HG02759 (cell line): ENCODE measurements at regions not wholly inside any gene's neighbourhood (a gene's known extent, or its start where the extent isn't known, plus 50 kb on each side); places are given as distances from the start of the nearest gene placed in this dataset.

Source experiments
- ATAC-seq: cut with Tn5 transposase; IDR thresholded peaks from one replicate; pipeline ENCODE4 v1.9.1; 2021; ENCODE audit warnings: mild to moderate bottlenecking, moderate library complexity; ENCODE audit not compliant: unreplicated experiment

DNA sequence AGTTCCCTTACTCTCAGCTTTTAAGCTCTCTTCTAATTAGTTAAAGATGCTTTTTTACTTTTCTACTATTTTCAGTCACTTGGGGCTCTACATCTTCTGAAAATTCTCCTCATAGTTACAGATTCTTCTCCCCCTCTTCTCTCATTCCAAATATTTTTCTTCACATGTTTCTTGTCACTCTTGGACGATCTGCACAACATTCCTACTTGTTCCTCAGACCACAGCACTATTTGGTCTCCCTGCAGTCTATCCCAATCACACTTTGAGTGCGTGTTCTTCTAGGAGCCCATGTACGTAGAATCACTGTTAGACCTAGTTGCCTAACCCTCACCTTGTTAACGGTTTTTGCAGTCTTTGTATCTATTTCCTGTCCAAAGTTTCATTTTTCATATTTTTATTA is 222.5 kb upstream of the SPRY2 start:
- no peak for ATAC-seq

DNA sequence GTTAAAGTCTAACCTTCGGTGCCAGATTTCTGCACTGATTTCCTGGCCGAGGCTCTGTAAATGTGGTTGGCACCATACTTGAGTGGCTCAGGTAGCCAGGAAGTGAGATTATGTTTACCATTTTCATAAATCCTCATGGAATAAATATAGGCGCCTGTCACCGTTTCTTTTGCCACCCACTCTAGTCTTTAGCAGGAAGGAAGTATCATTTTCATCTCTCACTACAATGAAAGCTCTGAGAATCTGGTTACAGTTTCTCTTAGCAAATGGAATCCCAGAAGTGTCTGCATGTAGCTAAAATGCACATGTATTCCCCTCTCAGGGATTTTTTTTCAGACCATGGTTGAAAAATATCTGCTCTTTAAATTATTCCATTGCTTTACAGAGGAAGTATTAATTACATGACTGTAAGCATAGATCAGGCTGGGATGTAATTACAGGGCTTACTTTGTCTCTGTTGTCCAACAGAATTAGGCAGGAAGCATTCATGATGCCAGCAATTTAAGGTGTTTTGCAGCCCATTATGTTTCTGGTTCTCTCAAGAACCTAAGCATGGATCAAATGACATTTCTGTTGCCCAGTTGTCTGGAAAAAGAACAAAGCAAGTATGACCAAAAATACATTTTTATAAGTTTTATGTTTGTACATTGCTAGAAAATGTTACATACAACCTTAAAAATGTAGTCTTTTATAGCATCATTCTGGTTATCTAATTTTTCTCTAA is 221.7 kb upstream of the SPRY2 start:
- ATAC-seq, result no peak

DNA sequence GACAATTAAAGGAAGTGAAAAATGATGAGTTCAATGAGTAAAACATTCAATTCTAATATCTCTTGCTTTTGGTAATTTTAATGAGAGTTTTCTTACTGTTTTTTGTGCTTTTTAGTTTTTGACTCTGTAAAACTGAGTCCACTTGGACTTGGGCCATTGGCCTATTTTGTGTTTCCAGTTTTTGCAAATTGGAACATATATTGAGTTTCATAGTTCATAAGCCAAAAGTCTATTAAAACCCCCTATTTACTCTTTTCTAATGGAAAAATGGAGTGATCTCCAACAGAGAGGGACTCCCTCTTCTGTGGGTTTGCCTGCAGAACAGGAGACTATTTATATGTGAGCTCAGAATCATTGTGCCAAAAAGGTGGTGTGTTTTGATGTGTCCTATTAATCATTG is 219.7 kb upstream of the SPRY2 start:
- ATAC-seq, result no peak

DNA sequence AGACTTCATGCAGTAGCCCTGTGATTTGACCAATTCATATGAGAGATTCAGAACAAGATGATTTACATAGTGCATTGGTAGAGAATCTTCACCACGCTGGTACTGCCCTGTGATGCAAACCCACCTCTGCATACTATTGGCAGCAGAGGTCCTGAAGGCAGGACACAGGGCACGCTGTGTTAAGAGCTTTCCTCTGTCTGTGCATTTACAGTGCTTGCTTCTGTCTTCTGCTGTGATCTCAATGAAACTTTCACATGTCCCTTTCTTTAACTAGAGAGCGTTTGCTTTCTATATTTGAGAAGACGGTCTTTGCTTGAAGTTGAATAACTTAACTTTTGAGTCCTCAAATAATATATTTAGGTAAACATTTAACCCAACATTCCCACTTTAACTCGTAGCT is 219.0 kb upstream of the SPRY2 start:
- ATAC-seq, result no peak

DNA sequence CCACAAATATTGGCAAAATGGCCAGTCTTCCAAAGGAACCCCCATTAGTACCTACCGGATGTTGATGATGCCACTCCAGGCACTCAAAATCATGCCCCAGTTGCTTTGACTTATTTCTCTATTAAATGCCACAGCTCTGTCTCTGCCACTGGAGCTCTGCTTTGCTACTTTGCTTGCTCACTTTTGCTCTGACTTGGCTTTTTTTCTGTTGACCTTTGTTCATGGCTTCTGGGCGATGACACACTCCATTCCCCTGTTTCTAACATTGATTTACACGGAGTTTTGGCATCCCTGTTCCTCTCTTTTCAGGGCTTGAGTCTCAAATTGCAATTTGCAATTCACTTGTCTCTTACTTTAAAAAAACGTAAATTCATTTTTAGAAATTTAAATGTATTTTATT is 217.1 kb upstream of the SPRY2 start:
- no peak for ATAC-seq

DNA sequence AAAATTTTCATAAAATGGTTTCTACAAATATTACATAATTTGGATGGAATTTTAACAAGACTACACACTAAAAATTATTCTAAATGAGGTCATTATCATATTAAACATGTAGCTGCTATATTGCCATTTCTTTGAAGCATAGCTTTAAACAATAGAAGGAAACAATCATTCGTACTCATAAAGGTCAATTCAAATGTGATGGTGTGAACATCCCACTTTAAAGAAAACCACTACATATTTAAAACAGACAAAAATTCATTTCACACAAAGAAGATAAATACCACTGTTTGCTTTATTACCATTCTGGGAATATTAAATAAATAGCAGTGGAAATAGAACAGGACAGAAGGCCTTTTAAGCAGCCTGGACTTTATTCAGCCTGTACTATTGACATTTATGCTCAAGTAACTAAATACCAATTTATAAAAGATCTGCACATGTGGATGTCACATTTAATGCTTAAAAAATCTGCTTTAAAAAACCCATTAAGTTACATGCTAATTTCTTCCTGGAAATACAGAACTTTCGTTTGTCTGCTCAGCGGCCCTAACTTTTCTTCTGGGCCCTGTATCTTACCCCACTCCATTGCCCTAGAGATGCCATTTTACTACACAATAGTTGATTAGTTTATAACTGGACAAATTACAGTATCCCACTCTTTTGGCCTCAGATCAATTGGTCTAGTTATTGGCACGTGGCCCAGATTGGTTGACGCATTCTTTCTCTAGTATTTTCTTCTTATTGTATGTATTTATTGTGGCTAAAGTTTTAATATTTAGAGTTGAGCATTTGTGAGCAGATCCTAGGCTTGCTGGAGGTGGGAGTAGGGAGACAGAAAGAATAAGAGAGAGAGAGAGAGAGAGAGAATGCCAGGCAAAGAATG is 215.1 kb upstream of the SPRY2 start:
- ATAC-seq, result no peak

DNA sequence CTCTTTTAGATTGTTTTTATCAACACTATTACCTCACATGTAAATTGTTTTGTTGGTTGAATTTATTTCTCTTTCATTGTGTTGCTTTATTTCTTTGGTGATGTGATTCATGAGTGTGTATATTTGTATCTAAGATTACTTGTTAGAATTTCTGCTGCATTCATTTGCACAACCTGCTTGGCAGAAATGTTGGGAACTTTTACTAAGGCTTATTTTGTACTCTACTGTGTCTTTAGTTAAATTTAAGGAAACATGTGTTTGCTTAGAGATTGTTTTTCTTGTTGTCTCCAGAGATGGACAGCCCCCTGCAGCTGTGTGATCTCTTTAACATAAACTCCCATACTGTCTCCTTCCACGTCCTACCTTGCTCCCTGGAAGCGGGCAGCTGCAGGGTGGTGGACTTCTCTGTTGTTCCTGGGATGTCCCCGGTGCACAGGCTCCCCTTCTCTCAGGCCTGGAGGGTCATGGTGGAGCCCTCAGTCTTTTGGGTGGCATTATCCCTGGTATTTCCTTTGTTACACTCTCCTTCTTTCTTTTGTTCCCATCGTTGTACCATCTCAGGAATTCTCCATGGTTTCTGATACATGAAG is 212.0 kb upstream of the SPRY2 start:
- no peak for ATAC-seq

DNA sequence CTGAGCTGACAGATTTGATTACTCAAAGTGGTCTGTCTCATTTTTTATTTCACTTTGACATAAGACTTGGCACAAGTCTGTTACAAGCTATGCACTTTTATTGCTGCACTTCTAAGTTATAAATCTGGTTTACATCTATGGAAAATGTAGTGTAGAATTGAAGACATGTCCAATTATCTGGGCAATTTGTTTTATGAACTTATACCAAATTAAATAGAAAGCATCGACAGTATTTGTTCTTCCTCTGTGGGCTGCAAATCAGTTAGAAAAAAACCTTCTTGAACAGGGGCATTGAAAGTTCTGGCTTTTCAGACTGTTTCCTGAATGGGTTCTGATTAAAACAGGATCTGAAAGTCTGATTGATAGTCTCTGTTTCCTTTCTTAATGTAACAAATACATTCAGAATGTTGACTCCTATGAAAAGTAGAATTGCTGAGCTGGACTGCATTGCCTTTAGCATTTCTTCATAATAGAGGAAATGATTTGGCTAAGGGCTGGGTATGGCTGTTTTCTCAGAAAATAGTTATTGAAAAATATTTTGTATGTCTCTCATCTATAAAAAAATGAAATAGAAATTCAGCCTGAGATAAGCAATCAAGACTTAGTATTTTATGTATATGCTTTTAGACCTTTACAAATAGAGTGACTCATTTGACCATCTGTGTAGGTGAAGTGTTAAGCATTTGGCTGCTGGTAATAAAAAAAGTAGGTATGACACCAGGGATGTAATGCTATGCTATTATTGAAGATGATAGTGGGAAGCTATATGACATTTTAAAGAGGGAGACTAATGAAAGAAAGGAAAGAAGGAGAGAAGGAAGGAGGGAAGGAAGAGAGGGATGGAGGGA is 210.9 kb upstream of the SPRY2 start:
- no peak for ATAC-seq

DNA sequence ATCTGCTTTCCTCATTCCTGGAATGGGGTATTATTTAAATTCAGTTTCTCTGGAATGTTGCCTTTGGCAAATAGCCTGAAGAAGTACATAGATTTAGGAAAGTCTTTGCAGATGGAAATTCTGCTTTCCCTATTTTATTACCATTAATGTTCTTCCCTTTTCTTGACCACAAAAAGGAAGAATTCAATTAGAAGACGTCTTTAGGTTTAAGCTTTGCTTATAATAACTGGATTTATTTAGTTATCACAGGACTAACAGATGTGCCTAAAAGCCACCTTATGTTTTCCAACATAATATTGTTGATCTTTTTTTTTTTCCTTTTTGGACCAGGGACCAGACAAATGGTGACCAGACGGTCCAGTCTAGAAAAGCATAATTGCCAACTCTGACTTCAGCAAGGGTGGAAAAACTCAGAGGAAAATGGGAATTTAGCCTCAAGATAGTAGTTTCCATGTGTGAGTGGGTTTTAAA is 210.1 kb upstream of the SPRY2 start:
- no peak for ATAC-seq

DNA sequence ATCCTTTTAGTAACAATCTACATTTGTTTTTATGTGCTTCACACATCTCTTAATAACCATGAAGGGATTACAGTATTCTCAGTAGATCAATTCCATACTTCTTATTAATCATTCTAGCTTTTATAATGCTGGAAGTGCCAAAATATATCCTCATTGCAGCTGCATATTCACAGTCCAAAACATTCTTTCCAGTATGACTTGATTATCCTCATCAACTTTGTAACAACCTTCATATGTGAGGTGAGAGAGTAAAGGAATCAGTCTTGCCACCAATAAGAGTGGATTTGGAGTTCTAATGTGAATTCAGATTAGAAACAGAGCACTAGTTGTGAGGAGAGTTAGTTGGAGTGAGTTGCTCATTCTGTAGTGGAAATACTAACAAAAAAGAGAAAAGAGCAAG is 208.0 kb upstream of the SPRY2 start:
- no peak for ATAC-seq

DNA sequence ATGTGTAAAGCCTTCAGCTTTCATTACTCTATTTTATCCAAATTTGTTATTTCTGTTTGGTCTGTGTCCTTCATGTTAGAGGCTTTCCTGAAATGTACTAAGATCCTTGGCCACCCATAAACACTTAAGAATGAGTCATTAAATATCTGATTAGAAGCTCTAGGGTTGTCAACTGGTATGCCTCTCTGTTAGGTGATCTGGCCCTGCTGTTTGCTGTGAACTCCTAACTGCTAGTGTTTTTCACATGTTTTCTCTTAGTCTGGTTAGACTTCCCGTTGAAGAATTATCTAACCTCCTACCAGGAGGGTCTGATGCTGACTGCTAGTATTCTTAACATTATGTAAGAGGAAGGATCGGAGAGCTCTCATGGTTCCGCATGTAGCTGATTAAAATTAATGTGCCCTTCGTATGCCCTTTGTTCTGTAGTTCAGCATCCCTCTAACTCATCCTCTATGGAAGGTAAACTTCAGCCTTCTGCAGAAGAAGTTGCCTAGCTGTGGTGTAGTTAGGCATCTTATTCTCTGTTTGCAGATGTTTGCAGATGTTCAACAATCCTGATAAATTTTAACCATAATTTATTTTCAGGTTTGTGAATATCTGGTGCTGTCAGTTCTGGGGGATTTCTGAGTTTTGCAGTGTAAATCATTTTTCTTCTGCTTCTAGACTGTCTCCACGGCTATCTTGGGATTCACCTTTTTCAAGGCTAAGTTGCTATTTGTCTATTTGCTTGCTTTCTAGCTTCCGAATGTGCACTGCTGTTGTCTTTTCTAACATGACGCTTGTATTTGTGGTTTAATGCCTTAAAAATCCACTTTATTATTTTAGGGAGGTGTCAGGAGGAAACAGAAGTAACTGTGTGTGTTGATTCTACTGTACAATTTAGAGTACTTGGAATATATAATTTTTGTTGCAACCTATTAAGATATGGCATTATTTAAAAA is 207.2 kb upstream of the SPRY2 start:
- no peak for ATAC-seq

DNA sequence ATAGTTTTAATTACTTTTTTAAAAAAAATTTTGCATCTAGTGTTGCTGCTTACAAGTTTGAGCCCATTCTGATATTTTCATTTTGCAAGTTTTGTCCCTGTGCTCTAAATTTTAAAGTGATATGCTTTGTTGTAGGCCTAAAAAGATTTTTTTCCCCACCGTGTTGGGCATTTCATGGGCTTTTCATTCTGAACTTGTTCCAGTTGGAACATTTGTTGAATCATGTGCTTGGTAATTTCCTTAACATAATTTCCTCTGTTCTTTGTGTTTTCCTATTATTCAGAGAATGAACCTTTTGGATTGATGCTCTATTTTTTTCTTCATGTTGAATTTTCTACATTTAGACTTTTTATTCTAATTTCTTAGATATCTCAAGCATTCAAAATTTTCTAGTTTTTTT is 206.4 kb upstream of the SPRY2 start:
- no peak for ATAC-seq

DNA sequence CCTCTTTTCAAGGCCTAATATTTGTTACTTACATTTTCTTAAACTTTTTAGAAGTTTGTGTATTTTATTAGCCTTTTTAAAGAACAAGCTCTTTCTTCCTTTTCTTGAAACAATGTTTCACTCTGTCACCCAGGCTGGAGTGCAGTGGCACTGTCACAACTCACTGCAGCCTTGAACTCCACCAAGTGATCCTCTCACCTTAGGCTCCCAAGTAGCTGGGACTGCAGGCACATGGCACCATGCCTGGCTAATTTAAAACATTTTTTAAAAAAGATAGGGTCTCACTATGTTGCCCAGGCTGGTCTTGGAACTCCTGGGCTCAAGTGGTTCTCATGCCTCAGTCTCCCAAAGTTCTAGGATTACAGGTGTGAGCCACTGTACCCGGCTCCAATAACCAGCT is 192.2 kb upstream of the SPRY2 start:
- ATAC-seq, result no peak

DNA sequence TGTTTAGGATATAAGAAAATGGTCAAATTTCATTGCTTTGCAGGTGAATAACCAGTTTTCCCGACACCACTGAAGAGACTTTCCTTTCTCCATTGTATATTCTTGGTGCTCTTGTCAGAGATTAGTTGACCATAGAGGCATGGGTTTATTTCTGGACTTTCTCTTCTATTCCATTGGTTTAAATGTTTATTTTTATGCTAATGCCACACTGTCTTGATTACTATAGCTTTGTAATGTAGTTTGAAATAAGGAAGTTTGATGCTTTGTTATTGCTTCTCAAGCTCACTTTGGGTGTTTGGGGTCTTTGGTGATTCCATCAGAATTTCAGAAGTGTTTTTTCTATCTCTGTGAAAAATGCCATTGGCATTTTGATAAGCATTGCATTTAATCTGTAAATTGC is 190.0 kb upstream of the SPRY2 start:
- no peak for ATAC-seq

DNA sequence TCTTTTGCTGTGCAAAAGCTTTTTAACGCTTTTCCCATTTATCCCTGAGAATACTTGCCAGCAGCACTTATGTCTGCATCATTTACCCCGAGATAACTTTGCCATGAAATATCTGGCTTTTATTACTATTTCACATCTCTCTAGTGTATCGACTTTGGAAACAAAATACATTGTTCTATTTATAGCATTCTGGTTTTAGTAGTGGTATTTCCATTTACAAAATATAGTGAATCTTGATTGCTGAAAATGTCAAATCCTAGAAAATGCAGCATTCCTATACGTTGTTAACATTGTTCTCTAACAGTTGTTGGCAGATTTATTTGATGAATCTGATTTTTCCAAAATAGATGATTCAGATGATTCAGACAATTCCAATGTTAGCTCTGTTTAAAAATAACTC is 189.3 kb upstream of the SPRY2 start:
- ATAC-seq, result no peak

DNA sequence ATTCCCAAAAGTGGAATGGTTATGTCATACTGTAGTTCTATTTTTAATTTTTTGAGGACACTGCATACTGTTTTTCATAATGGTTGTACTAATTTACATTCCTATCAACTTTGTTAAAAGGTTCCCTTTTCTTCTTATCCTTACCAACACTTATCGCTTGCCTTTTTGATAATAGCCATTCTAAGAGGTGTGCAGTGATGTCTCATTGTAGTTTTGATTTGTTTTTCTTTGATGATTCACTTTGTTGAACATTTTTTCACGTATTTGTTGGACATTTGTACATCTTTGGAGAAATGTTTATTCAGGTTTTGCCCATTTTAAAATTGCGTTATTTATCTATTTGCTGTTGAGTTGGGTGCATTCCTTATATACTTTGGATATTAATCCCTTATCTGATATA is 188.8 kb upstream of the SPRY2 start:
- ATAC-seq, result no peak

DNA sequence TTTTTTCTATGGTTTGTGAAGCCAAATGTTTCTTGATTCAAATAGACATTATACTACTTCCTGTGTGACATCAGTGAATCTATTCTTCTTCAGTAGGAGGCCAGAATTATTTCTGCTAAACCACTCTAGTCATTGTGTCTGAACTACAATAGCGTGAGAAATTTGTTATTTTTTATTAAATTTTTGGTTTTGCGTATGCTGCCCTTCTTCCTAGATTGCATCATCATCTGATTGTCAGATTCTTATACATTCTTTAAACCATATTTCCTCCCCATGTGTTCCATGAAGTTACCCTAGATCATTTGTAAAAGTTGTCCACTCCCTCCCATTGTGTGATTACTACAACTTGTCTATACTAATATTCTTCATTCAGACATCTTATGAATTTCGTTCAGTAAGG is 187.8 kb upstream of the SPRY2 start:
- no peak for ATAC-seq

DNA sequence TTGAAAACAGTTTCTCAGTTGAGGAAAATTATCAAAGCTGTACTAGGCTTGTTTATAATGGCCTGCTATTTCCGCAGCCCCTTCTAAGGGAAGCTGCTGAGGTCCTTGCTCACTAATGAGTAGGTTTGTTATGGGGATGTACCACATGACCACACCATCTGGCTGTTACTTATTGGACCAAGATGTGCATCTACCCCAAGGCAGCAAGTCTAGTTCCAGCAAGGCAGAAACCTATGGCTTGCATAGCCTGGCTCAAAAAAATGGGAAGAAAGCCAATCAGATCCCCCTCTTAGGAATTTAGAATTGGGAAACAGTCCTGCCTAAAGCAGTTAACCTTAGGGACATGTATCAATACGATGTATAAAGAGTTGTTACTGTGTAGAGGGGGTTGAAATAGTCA is 186.5 kb upstream of the SPRY2 start:
- ATAC-seq, result no peak

DNA sequence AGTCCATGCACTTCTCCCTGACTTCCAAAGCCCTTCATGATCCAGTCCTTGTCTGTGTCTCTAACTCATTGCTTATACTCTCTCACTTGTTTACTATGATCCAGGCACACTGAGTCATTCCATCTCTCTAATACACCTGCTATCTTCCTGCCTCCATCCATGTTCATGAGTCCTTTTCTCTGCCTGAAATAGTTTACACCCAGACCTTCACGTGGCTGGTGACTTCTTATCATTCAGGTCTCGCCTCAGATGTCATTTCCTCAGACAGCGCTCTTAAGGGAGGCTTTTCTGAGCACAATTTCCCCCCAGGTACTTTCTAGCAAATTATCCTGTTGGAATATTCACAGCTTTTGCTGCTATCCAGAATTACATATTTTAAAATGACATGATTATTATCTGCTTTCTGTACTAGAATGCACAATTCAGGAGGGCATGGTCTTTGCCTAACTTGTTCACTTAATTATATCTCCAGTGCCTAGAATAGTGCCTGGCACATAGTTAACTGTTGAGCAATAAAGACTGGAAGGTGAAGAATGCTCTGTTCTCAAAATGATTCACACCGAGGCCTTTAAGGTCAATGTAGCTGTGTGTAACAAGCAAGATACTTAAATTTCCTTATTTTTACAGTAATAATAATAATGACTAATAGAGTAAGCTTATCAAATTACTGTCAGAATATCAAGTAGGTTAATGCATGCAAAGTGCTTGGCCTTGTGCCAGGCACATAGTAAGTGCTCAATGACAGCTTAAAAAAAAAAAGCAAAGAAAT is 183.7 kb upstream of the SPRY2 start:
- no peak for ATAC-seq
